WTC11 (cell line): ENCODE measurements at regions not wholly inside any gene's neighbourhood (a gene's known extent, or its start where the extent isn't known, plus 50 kb on each side); places are given as distances from the start of the nearest gene placed in this dataset.

Source experiments
- ATAC-seq: fragments of 200-7000 bp; cut with Tn5 transposase; 2 replicates; pipeline ENCODE4 v1.10.0; 2021; ENCODE audit warnings: mild to moderate bottlenecking, moderate library complexity
- CTCF ChIA-PET: fragments of 300-600 bp; sonication (Branson Sonifier 250); formaldehyde crosslinking; loops from one replicate; lab custom pipeline; 2021; ENCODE audit warnings: antibody characterized with exemption; lab: Charles Lee
- POLR2A ChIA-PET: fragments of 350-600 bp; sonication (Branson Sonifier 250); formaldehyde crosslinking; loops from one replicate; lab custom pipeline; 2021; ENCODE audit warnings: antibody characterized with exemption; lab: Charles Lee
- DNase-seq: peaks from one replicate; pipeline ENCODE4 v3.0.0; 2021; ENCODE audit warnings: low spot score
- H3K27ac Mint-ChIP-seq: 2 replicates; pipeline ENCODE4 v1.8.0; 2021; ENCODE audit warnings: mixed read lengths
- H3K27me3 Mint-ChIP-seq: 2 replicates; pipeline ENCODE4 v1.8.0; 2021; ENCODE audit warnings: low read depth, mild to moderate bottlenecking, moderate library complexity, mixed read lengths
- H3K36me3 Mint-ChIP-seq: 2 replicates; pipeline ENCODE4 v1.8.0; 2021; ENCODE audit warnings: mixed read lengths
- H3K4me1 Mint-ChIP-seq: 2 replicates; pipeline ENCODE4 v1.8.0; 2022; ENCODE audit warnings: mixed read lengths
- H3K4me3 Mint-ChIP-seq: 2 replicates; pipeline ENCODE4 v1.8.0; 2021; ENCODE audit warnings: mild to moderate bottlenecking, moderate library complexity, mixed read lengths
- H3K9me3 Mint-ChIP-seq: 2 replicates; pipeline ENCODE4 v1.8.0; 2021; ENCODE audit warnings: mixed read lengths
- ATF1 ChIP-seq: sonication (generic); formaldehyde crosslinking; IDR thresholded peaks from 2 replicates; pipeline ENCODE4 v1.8.1; 2023; ENCODE audit warnings: mild to moderate bottlenecking, moderate library complexity, missing genetic modification reagents
- FOXJ3 ChIP-seq: sonication (generic); formaldehyde crosslinking; IDR thresholded peaks from 2 replicates; pipeline ENCODE4 v1.9.0; 2021; ENCODE audit warnings: missing genetic modification reagents, mild to moderate bottlenecking, borderline replicate concordance
- GTF2I ChIP-seq: fragments of 250-450 bp; sonication (Bioruptor Pico); conservative IDR thresholded peaks from 2 replicates; pipeline ENCODE4 v1.4.0; 2021; ENCODE audit warnings: mild to moderate bottlenecking
- NFATC4 ChIP-seq: fragments of 250-450 bp; sonication (Bioruptor Pico); IDR thresholded peaks from 2 replicates; pipeline ENCODE4 v1.9.0; 2021; ENCODE audit warnings: mild to moderate bottlenecking
- NFE2L1 ChIP-seq: sonication (generic); formaldehyde crosslinking; IDR thresholded peaks from 2 replicates; pipeline ENCODE4 v1.8.1; 2023; ENCODE audit warnings: missing genetic modification reagents
- RELA ChIP-seq: sonication (generic); formaldehyde crosslinking; IDR thresholded peaks from 2 replicates; pipeline ENCODE4 v1.8.1; 2022; ENCODE audit warnings: missing genetic modification reagents, mild to moderate bottlenecking, borderline replicate concordance
- TCF7 ChIP-seq: sonication (generic); formaldehyde crosslinking; IDR thresholded peaks from 2 replicates; pipeline ENCODE4 v1.8.0; 2022; ENCODE audit warnings: mild to moderate bottlenecking, low read depth, missing genetic modification reagents, moderate library complexity
- TEAD4 ChIP-seq: sonication (generic); formaldehyde crosslinking; IDR thresholded peaks from 2 replicates; pipeline ENCODE4 v1.8.0; 2022; ENCODE audit warnings: mild to moderate bottlenecking, missing genetic modification reagents
- ZNF416 ChIP-seq: fragments of 250-450 bp; sonication (Bioruptor Pico); IDR thresholded peaks from 2 replicates; pipeline ENCODE4 v1.9.0; 2021; ENCODE audit warnings: mild to moderate bottlenecking, inconsistent platforms
- TF ChIP-seq, protein P1 (sequence below): sonication (generic); formaldehyde crosslinking; IDR thresholded peaks from 2 replicates; pipeline ENCODE4 v1.8.0; 2022; ENCODE audit warnings: missing genetic modification reagents
- TF ChIP-seq, protein P2 (sequence below): sonication (generic); formaldehyde crosslinking; conservative IDR thresholded peaks from 2 replicates; pipeline ENCODE4 v1.8.1; 2023; ENCODE audit warnings: mild to moderate bottlenecking, low read depth, missing genetic modification reagents, moderate library complexity
- TF ChIP-seq, protein P3 (sequence below): fragments of 250-450 bp; sonication (Bioruptor Pico); IDR thresholded peaks from 2 replicates; pipeline ENCODE4 v2.1.2; 2022; ENCODE audit warnings: mild to moderate bottlenecking, moderate library complexity
- TF ChIP-seq, protein P4 (sequence below): sonication (generic); formaldehyde crosslinking; IDR thresholded peaks from 2 replicates; pipeline ENCODE4 v1.8.1; 2023; ENCODE audit warnings: mild to moderate bottlenecking, moderate library complexity, missing genetic modification reagents
- TF ChIP-seq, protein P5 (sequence below): fragments of 250-450 bp; sonication (Bioruptor Pico); IDR thresholded peaks from 2 replicates; pipeline ENCODE4 v1.9.0; 2021; ENCODE audit warnings: moderate library complexity, mild to moderate bottlenecking, inconsistent platforms, borderline replicate concordance
- TF ChIP-seq, protein P6 (sequence below): sonication (generic); formaldehyde crosslinking; IDR thresholded peaks from 2 replicates; pipeline ENCODE4 v1.8.1; 2022; ENCODE audit warnings: low read depth, missing genetic modification reagents, borderline replicate concordance

DNA sequence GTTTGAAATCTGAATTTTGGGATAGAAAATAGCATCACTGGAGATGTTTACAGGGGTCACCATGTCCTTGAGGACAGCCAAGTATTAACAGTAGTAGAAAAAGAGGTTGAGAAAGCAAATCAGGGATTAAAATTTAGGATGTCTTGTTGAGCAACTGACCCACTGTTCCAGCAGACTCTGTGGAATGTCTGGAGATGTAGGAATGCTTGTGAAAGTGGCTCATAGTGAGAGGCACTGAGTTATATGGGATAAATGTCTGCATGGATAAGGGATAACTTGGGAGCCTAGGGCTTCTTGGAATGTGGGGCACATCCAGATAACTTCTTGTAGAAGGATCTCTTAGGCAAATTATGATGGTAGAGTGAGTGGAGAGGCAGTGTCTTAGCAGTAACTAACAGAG, 495.0 kb downstream of the TMX3 start:
- DNase-seq = no peak
- POLR2A ChIA-PET = no interaction called here
- H3K9me3 Mint-ChIP-seq = no peaks in the 10 kb centered on the region
- TF ChIP-seq, protein P1, sequence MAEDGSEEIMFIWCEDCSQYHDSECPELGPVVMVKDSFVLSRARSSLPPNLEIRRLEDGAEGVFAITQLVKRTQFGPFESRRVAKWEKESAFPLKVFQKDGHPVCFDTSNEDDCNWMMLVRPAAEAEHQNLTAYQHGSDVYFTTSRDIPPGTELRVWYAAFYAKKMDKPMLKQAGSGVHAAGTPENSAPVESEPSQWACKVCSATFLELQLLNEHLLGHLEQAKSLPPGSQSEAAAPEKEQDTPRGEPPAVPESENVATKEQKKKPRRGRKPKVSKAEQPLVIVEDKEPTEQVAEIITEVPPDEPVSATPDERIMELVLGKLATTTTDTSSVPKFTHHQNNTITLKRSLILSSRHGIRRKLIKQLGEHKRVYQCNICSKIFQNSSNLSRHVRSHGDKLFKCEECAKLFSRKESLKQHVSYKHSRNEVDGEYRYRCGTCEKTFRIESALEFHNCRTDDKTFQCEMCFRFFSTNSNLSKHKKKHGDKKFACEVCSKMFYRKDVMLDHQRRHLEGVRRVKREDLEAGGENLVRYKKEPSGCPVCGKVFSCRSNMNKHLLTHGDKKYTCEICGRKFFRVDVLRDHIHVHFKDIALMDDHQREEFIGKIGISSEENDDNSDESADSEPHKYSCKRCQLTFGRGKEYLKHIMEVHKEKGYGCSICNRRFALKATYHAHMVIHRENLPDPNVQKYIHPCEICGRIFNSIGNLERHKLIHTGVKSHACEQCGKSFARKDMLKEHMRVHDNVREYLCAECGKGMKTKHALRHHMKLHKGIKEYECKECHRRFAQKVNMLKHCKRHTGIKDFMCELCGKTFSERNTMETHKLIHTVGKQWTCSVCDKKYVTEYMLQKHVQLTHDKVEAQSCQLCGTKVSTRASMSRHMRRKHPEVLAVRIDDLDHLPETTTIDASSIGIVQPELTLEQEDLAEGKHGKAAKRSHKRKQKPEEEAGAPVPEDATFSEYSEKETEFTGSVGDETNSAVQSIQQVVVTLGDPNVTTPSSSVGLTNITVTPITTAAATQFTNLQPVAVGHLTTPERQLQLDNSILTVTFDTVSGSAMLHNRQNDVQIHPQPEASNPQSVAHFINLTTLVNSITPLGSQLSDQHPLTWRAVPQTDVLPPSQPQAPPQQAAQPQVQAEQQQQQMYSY (CRISPR knock-in tag) = no peak
- TF ChIP-seq NFATC4 (CRISPR knock-in tag) = no peak
- TF ChIP-seq, protein P2, sequence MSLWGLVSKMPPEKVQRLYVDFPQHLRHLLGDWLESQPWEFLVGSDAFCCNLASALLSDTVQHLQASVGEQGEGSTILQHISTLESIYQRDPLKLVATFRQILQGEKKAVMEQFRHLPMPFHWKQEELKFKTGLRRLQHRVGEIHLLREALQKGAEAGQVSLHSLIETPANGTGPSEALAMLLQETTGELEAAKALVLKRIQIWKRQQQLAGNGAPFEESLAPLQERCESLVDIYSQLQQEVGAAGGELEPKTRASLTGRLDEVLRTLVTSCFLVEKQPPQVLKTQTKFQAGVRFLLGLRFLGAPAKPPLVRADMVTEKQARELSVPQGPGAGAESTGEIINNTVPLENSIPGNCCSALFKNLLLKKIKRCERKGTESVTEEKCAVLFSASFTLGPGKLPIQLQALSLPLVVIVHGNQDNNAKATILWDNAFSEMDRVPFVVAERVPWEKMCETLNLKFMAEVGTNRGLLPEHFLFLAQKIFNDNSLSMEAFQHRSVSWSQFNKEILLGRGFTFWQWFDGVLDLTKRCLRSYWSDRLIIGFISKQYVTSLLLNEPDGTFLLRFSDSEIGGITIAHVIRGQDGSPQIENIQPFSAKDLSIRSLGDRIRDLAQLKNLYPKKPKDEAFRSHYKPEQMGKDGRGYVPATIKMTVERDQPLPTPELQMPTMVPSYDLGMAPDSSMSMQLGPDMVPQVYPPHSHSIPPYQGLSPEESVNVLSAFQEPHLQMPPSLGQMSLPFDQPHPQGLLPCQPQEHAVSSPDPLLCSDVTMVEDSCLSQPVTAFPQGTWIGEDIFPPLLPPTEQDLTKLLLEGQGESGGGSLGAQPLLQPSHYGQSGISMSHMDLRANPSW (CRISPR knock-in tag) = no peak
- TF ChIP-seq, protein P3, sequence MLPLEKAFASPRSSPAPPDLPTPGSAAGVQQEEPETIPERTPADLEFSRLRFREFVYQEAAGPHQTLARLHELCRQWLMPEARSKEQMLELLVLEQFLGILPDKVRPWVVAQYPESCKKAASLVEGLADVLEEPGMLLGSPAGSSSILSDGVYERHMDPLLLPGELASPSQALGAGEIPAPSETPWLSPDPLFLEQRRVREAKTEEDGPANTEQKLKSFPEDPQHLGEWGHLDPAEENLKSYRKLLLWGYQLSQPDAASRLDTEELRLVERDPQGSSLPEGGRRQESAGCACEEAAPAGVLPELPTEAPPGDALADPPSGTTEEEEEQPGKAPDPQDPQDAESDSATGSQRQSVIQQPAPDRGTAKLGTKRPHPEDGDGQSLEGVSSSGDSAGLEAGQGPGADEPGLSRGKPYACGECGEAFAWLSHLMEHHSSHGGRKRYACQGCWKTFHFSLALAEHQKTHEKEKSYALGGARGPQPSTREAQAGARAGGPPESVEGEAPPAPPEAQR = no peak
- TF ChIP-seq, all 79 proteins: peak for 0
- no peak overlapping the region; the same call in 1 of the 2 replicates for H3K27ac Mint-ChIP-seq
- H3K36me3 Mint-ChIP-seq = no peaks in the 10 kb centered on the region
- H3K4me1 Mint-ChIP-seq = peaks cover 16% of the 10 kb centered on the region
- H3K4me3 Mint-ChIP-seq = no peak overlapping the region
- no peaks in the 10 kb centered on the region for H3K27me3 Mint-ChIP-seq
- peak; percentile 48 for ATAC-seq
- CTCF ChIA-PET = interaction anchor here (0.6 to 0.7 kb wide), 2 partner anchors 48 to 86 kb away, joined by 3 to 5 read pairs; no protein-coding TSS in a partner anchor

DNA sequence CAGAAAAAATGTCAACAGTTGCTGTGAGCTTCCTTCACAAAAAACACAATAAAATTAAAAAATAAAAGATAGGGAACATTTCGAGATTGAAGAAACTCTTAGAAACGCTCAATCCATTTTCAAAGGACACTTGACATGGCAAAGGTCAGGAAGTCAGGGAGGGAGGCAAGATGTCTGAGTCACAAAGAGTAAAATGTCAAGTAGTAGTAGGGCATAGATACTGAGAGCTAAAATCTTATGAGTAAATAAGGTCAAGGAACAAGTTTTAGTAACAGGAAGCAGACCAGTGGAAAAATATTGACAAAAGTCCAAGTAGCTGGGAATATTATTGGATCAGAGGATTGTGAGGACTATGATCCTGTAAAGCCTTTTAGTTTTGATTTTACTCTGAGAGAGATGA, 495.6 kb downstream of the TMX3 start:
- ChIA-PET POLR2A (no interaction called here), CTCF (no interaction called here)
- no peak overlapping the region; the same call in 1 of the 2 replicates for H3K27ac Mint-ChIP-seq

DNA sequence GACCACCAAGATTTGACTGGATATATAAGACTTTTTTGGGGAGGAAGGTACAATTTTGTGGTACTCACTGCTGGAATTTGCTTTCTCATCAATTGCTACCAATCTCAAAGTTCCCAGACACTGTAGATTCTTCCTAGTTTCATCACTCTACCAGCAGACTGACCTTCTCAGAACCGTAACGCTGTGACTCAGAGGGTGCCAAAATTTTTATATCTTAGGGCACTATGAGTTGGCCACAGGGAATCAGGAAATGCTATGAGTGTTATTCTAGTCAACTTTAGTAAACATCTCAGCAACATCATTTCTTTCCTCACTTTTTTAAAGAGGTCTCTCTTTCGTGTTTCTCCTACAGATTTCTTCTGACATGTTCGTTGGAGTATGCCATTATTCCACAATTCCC, 499.0 kb downstream of the TMX3 start:
- peaks cover 6% of the 10 kb centered on the region for H3K4me1 Mint-ChIP-seq
- ATAC-seq (no peak), DNase-seq (no peak)
- no peaks in the 10 kb centered on the region for H3K27me3 Mint-ChIP-seq
- TF ChIP-seq, protein P4, sequence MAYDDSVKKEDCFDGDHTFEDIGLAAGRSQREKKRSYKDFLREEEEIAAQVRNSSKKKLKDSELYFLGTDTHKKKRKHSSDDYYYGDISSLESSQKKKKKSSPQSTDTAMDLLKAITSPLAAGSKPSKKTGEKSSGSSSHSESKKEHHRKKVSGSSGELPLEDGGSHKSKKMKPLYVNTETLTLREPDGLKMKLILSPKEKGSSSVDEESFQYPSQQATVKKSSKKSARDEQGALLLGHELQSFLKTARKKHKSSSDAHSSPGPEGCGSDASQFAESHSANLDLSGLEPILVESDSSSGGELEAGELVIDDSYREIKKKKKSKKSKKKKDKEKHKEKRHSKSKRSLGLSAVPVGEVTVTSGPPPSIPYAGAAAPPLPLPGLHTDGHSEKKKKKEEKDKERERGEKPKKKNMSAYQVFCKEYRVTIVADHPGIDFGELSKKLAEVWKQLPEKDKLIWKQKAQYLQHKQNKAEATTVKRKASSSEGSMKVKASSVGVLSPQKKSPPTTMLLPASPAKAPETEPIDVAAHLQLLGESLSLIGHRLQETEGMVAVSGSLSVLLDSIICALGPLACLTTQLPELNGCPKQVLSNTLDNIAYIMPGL (CRISPR knock-in tag) = no peak
- no peak for TF ChIP-seq TEAD4
- TF ChIP-seq, protein P5, sequence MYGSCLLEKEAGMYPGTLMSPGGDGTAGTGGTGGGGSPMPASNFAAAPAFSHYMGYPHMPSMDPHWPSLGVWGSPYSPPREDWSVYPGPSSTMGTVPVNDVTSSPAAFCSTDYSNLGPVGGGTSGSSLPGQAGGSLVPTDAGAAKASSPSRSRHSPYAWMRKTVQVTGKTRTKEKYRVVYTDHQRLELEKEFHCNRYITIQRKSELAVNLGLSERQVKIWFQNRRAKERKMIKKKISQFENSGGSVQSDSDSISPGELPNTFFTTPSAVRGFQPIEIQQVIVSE = no peak
- TF ChIP-seq, protein P6, sequence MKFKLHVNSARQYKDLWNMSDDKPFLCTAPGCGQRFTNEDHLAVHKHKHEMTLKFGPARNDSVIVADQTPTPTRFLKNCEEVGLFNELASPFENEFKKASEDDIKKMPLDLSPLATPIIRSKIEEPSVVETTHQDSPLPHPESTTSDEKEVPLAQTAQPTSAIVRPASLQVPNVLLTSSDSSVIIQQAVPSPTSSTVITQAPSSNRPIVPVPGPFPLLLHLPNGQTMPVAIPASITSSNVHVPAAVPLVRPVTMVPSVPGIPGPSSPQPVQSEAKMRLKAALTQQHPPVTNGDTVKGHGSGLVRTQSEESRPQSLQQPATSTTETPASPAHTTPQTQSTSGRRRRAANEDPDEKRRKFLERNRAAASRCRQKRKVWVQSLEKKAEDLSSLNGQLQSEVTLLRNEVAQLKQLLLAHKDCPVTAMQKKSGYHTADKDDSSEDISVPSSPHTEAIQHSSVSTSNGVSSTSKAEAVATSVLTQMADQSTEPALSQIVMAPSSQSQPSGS (CRISPR knock-in tag) = no peak
- no peak for TF ChIP-seq TCF7 (CRISPR knock-in tag)
- TF ChIP-seq ZNF416 = no peak
- H3K27ac Mint-ChIP-seq = no peak overlapping the region
- H3K9me3 Mint-ChIP-seq = no peaks in the 10 kb centered on the region
- CTCF ChIA-PET = no interaction called here
- H3K4me3 Mint-ChIP-seq = no peak overlapping the region
- no peaks in the 10 kb centered on the region for H3K36me3 Mint-ChIP-seq
- POLR2A ChIA-PET = no interaction called here

More for the DNA sequence above, 495.6 kb downstream of the TMX3 start:
- Mint-ChIP-seq H3K4me3 (no peak overlapping the region), H3K9me3 (no peaks in the 10 kb centered on the region), H3K4me1 (peaks cover 16% of the 10 kb centered on the region), H3K36me3 (no peaks in the 10 kb centered on the region), H3K27me3 (no peaks in the 10 kb centered on the region)
- DNase-seq = no peak
- TF ChIP-seq RELA (no peak), GTF2I (CRISPR knock-in tag) (no peak), NFE2L1 (CRISPR knock-in tag) (no peak), ATF1 (CRISPR knock-in tag) (no peak), ZNF416 (no peak), FOXJ3 (CRISPR knock-in tag) (no peak)
- ATAC-seq = no peak
